Activated CD4-positive, alpha-beta T cell treated with anti-CD3 and anti-CD28 coated beads, Interleukin-2, amount 50 U/mL, for 24 hours (primary cell): ENCODE measurements at regions not wholly inside any gene's neighbourhood (a gene's known extent, or its start where the extent isn't known, plus 50 kb on each side); places are given as distances from the start of the nearest gene placed in this dataset.

Source experiments
- DNase-seq, 2 donors: peaks; one replicate each; pipeline ENCODE4 v3.0.0-alpha.2; 2020; ENCODE audit warnings: low read depth in 1 of 2, low spot score in 1 of 2

GRCh38 chr15:37856109-37856508, 78.3 kb upstream of the TMCO5A start:
- no peak for DNase-seq

DNA sequence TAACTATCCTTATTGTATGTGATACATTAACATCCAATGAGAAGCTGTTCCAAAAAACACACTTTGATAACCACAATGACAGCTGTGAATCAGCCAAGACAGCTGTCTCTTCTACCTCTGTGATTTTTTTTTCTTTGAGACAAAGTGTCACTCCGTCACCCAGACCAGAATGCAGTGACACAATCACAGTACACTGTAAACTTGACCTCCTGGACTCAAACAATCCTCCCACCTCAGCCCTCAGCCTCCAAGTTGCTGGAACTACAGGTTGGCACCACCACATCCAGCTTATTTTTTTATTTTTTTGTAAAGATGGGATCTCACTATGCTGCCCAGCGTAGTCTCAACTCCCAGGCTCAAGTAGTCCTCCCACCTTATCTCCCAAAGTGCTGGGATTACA, 73.5 kb upstream of the TMCO5A start:
- DNase-seq: no peak

DNA sequence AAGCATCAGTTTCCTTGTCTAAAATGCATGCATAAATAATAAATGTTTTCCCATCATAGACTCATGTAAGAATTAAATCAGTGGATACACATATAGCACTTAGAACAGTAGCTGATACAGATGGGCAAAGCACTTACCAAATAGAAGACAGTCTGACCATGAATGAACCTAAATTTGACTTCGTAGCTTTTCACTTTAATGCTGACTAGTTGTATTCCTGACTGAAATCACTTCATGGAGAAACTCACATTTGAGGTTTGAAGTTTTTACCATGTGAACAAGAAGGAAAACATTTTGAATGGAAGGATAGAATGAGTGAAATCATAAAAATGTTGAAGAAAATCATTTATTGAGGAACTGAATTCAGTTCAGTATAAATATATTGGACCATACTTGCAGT, 68.8 kb upstream of the TMCO5A start:
- DNase-seq: no peak

DNA sequence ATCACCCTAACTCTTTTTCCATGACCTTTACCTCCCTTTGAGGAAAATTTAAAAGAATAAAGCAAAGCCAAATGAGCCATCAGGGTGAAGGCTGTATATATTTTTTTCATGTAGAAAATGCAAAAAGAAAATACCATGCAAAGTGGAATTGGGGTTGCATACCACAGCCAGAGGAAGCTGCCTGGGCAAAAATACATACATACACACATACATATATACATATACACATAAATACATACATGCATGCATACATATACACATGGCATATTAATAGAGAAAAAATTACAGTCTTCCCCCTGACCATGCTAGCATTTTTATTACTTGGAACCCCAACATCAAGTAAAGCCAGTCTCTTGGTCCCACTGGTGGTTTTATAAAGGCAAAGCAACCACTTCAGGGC, 63.7 kb upstream of the TMCO5A start:
- DNase-seq: no peak

DNA sequence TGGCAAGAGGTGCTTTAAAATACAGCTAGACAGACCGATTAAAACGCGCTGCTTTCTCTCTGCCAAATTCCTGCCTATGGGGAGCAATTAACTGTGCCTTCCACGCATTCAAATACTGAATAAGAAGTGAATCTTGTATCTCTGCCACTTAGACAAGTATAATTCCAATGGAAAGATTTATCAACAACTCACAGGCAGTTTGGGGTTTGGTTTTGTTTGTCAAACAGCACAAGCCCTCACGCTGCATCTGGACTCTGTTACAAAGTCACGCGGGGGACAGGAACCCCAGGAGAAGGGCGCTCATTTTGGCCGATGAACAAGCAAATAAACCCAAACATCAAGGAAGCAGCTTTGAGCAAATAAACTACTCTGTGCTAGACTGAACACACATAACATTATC, 61.8 kb upstream of the TMCO5A start:
- no peak for DNase-seq

- DNase-seq: no peak
Observed at GRCh38 chr15:37873336-37873735, 61.1 kb upstream of the TMCO5A start.

GRCh38 chr15:37876900-37877299, 57.5 kb upstream of the TMCO5A start:
- DNase-seq: no peak

GRCh38 chr15:37877851-37878741, 56.3 kb upstream of the TMCO5A start:
- DNase-seq: no peak

DNA sequence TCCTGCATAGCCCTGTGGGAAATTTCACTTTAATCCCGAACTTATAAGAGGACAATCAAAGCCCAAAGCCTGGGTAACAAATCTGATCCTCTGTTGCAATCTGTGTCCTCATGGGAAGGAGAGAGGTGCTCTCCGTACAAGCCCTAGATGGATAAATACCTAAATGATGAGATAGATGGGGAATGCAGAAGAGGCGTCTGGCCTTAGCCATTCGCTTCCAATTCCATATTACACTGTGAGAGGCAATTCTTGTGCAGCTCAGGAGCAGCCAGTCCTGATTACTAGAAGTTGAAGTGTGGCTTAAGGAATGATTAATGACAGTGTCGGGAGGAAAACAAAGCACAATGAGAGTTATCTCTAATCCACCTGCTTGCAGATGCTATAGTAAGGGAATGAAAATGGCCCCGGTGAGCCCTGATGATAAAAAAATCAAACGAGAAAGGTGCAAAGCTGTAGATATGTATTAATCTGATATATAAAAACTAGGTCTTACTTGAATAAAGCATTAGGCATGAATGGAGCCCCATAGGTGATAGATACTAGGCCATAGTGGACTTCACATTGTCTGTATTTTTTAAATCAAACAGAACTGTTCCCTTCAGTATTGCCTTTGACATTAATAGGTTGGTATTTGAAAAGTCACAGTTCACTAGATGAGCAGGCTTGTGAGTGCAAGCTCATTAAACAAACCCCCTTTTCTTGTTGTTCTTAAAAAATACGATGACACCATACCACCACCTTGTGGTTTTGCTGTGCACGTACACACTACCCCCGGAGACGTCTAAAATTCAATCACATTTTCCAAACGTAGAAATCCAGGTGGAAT, 54.2 kb upstream of the TMCO5A start:
- DNase-seq: no peak

DNA sequence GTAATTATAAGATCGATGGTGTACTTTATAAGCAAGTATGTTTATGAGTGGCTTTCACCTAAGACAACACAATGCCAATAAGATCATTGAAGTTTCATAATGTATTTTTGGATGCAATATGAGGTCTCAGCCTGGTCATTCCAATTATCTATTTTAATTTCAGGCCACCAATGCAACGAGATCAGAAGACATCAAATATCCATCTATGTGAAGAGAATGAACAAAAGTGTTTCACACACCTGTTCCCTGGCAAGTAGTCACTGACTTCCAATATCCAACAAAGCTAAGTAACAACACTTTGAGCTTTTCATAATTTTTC, 53.6 kb upstream of the TMCO5A start:
- no peak for DNase-seq

- no peak for DNase-seq
Observed at GRCh38 chr15:37881237-37882013, 53.0 kb upstream of the TMCO5A start.

DNA sequence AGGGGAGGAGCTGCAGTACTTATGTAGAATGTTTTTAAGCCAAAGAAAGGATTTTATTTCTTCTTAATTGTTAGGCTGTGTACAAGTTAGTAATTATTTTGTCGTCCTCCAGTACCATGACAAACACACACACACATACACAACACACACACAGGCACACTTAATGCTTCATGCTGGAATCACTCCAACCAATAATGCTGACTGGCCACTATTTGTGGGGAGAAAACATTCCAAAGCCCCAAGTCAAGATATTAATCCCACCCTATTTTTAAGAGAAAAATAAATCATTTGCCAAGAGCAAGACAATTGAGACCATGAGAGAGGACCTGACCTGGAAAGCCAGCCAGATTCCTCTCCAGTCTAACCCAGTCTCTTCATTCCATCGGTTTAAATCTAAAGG, 51.8 kb upstream of the TMCO5A start:
- DNase-seq: no peak
